Astrocyte (in vitro differentiated cells and primary cell): ENCODE measurements at regions not wholly inside any gene's neighbourhood (a gene's known extent, or its start where the extent isn't known, plus 50 kb on each side); places are given as distances from the start of the nearest gene placed in this dataset.

ENCODE experiments used
- EZH2 ChIP-seq: IDR thresholded peaks from 2 replicates; pipeline ENCODE4 v1.6.1; 2012; ENCODE audit warnings: mild to moderate bottlenecking, low read length, inconsistent platforms; ENCODE audit not compliant: insufficient read depth
- TF ChIP-seq, protein P1 (sequence below): IDR thresholded peaks from 2 replicates; pipeline ENCODE4 v1.5.1; 2011; ENCODE audit warnings: low read depth, mild to moderate bottlenecking, inconsistent platforms, low read length, moderate library complexity; ENCODE audit not compliant: insufficient read depth

DNA sequence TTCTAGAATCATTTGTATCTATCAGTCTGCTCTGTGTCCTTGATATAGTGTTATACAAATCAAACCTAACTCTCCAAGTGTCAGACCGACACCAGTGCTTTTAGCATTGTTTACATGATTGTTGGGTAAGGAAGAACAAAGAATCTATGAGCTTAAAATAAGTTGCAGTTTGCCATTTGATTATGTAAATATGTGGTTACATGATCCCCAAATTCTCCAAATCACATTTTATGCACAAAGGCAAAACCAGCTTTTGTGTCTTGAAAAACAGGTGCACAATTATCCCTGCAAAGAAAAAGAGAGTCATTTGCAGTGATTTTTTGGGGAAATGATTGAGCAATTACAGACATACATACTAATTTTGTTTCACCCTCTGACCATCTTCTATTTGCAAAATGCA is 652.6 kb upstream of the CHAC2 start:
- TF ChIP-seq, protein P1, sequence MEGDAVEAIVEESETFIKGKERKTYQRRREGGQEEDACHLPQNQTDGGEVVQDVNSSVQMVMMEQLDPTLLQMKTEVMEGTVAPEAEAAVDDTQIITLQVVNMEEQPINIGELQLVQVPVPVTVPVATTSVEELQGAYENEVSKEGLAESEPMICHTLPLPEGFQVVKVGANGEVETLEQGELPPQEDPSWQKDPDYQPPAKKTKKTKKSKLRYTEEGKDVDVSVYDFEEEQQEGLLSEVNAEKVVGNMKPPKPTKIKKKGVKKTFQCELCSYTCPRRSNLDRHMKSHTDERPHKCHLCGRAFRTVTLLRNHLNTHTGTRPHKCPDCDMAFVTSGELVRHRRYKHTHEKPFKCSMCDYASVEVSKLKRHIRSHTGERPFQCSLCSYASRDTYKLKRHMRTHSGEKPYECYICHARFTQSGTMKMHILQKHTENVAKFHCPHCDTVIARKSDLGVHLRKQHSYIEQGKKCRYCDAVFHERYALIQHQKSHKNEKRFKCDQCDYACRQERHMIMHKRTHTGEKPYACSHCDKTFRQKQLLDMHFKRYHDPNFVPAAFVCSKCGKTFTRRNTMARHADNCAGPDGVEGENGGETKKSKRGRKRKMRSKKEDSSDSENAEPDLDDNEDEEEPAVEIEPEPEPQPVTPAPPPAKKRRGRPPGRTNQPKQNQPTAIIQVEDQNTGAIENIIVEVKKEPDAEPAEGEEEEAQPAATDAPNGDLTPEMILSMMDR: no peak
- no peak for TF ChIP-seq EZH2
